ENCODE measurements at regions not wholly inside any gene's neighbourhood (a gene's known extent, or its start where the extent isn't known, plus 50 kb on each side); places are given as distances from the start of the nearest gene placed in this dataset.

DNA sequence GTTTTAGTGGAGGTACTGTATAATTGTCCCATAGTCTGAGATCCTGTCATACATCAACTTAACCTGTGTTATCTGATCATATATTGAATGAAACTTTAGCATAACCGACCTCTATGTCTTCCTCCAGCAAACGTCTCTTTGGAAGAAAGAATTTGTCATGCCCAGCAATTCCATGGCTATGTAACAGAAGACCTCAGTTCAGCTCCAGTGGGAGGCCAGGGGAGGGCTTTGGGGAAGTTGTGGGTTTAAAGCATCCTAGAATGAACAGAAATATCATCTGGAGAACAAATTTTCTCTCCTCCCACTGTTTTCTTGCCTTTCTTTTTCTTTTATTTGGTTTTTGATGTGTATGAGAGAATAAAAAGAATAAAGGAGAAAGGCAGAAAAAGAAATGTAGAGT, 164.5 kb downstream of the GAS1 start:
- no peak overlapping the region for H3K9ac ChIP-seq (ENCODE audit: insufficient read depth, low read length)
- H3K27ac ChIP-seq (ENCODE audit: insufficient read depth, low read length) = no peak overlapping the region
- H4K20me1 ChIP-seq (ENCODE audit: control insufficient read depth, extremely low read depth, insufficient read depth, low read length) = no peaks in the 10 kb centered on the region
- no peaks in the 10 kb centered on the region for H3K9me3 ChIP-seq (ENCODE audit: control insufficient read depth, insufficient read depth, low read depth, low read length)
- H3K4me2 ChIP-seq (ENCODE audit: extremely low read depth, insufficient read depth, low read length) = no peak overlapping the region
- H3K4me3 ChIP-seq (replicated peaks in 1 of 4; ENCODE audit: control extremely low read depth in 1 of 4, insufficient read depth in 1 of 4, low read depth in 3 of 4, low read length in 4 of 4) = no peak overlapping the region
- no peaks in the 10 kb centered on the region for H3K36me3 ChIP-seq (ENCODE audit: control insufficient read depth, insufficient read depth, low read length)
- TF ChIP-seq, protein P1, sequence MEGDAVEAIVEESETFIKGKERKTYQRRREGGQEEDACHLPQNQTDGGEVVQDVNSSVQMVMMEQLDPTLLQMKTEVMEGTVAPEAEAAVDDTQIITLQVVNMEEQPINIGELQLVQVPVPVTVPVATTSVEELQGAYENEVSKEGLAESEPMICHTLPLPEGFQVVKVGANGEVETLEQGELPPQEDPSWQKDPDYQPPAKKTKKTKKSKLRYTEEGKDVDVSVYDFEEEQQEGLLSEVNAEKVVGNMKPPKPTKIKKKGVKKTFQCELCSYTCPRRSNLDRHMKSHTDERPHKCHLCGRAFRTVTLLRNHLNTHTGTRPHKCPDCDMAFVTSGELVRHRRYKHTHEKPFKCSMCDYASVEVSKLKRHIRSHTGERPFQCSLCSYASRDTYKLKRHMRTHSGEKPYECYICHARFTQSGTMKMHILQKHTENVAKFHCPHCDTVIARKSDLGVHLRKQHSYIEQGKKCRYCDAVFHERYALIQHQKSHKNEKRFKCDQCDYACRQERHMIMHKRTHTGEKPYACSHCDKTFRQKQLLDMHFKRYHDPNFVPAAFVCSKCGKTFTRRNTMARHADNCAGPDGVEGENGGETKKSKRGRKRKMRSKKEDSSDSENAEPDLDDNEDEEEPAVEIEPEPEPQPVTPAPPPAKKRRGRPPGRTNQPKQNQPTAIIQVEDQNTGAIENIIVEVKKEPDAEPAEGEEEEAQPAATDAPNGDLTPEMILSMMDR (conservative IDR thresholded peaks at IDR 0.05 in 1 of 2, IDR thresholded peaks at IDR 0.05 in 1 of 2; ENCODE audit: low read depth in 1 of 2, low read length in 2 of 2) = no peak
- TF ChIP-seq EZH2 (IDR thresholded peaks at IDR 0.05; ENCODE audit: low read length, missing control alignments) = no peak
- no peak for DNase-seq (ENCODE audit: low read depth in 2 of 2)
- H3K27me3 ChIP-seq (ENCODE audit: control insufficient read depth, insufficient read depth, low read length) = no peaks in the 10 kb centered on the region
- H2AFZ ChIP-seq (ENCODE audit: low read length) = no peak overlapping the region
- H3K79me2 ChIP-seq (ENCODE audit: control insufficient read depth, insufficient read depth, low read length) = no peaks in the 10 kb centered on the region
- no peaks in the 10 kb centered on the region for H3K4me1 ChIP-seq (ENCODE audit: control insufficient read depth, extremely low read depth, insufficient read depth, low read length)

DNA sequence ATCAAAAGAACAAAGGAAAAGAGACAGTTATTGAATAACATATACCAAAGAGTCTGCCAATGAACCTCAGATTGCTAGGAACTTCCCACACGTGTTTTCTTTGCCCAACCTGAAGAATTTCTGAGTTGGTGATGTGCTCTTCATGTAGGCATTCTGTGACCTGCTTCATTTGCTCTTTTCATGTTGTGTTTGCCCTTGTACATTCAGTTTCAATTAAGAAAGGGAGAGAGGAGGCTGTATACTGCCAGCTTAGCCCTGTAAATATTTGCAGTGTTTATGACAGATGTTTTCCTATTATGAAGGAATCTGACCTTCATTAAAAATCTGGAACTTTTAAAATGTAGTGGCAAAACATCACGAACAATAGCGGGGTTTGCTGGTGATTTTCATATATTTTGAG, 168.5 kb downstream of the GAS1 start:
- Histone ChIP-seq H3K4me3 (replicated peaks in 1 of 4; ENCODE audit: control extremely low read depth in 1 of 4, insufficient read depth in 1 of 4, low read depth in 3 of 4, low read length in 4 of 4) (no peak overlapping the region), H3K9me3 (ENCODE audit: control insufficient read depth, insufficient read depth, low read depth, low read length) (no peaks in the 10 kb centered on the region), H2AFZ (ENCODE audit: low read length) (no peak overlapping the region), H3K4me1 (ENCODE audit: control insufficient read depth, extremely low read depth, insufficient read depth, low read length) (no peaks in the 10 kb centered on the region), H3K27ac (ENCODE audit: insufficient read depth, low read length) (no peak overlapping the region), H3K27me3 (ENCODE audit: control insufficient read depth, insufficient read depth, low read length) (no peaks in the 10 kb centered on the region), H3K4me2 (ENCODE audit: extremely low read depth, insufficient read depth, low read length) (no peak overlapping the region), H3K9ac (ENCODE audit: insufficient read depth, low read length) (no peak overlapping the region), H3K36me3 (ENCODE audit: control insufficient read depth, insufficient read depth, low read length) (no peaks in the 10 kb centered on the region), H3K79me2 (ENCODE audit: control insufficient read depth, insufficient read depth, low read length) (no peaks in the 10 kb centered on the region), H4K20me1 (ENCODE audit: control insufficient read depth, extremely low read depth, insufficient read depth, low read length) (no peaks in the 10 kb centered on the region)
- TF ChIP-seq EZH2 (IDR thresholded peaks at IDR 0.05; ENCODE audit: low read length, missing control alignments) = no peak
- TF ChIP-seq, protein P1 (conservative IDR thresholded peaks at IDR 0.05 in 1 of 2, IDR thresholded peaks at IDR 0.05 in 1 of 2; ENCODE audit: low read depth in 1 of 2, low read length in 2 of 2) = no peak
- DNase-seq (ENCODE audit: low read depth in 2 of 2) = no peak

DNA sequence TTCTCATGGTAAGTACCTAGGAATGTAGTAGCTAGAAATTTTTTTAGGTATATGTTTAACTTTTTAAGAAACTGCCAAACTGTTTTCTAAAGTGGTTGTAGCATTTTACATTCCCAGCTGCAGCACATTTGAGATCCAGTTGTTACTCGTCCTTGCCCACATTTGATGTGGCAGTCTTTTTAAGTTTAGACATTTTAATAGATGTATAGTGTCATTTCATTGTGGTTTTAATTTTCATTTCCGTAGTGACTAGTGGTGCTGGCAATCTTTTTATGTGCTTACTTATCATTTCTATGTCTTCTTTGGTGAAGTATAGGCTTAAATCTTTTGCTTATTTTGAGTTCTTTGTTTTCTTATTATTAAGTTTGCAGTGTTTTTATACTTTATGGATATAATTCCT, 171.6 kb downstream of the GAS1 start:
- H3K4me2 ChIP-seq (ENCODE audit: extremely low read depth, insufficient read depth, low read length) = no peak overlapping the region
- H3K9ac ChIP-seq (ENCODE audit: insufficient read depth, low read length) = no peak overlapping the region
- no peaks in the 10 kb centered on the region for H4K20me1 ChIP-seq (ENCODE audit: control insufficient read depth, extremely low read depth, insufficient read depth, low read length)
- TF ChIP-seq, protein P1 (conservative IDR thresholded peaks at IDR 0.05 in 1 of 2, IDR thresholded peaks at IDR 0.05 in 1 of 2; ENCODE audit: low read depth in 1 of 2, low read length in 2 of 2) = no peak
- TF ChIP-seq EZH2 (IDR thresholded peaks at IDR 0.05; ENCODE audit: low read length, missing control alignments) = no peak
- no peak overlapping the region for H3K4me3 ChIP-seq (replicated peaks in 1 of 4; ENCODE audit: control extremely low read depth in 1 of 4, insufficient read depth in 1 of 4, low read depth in 3 of 4, low read length in 4 of 4)
- no peak for DNase-seq (ENCODE audit: low read depth in 2 of 2)
- H3K27ac ChIP-seq (ENCODE audit: insufficient read depth, low read length) = no peak overlapping the region
- no peaks in the 10 kb centered on the region for H3K36me3 ChIP-seq (ENCODE audit: control insufficient read depth, insufficient read depth, low read length)
- no peaks in the 10 kb centered on the region for H3K9me3 ChIP-seq (ENCODE audit: control insufficient read depth, insufficient read depth, low read depth, low read length)
- H2AFZ ChIP-seq (ENCODE audit: low read length) = no peak overlapping the region
- H3K4me1 ChIP-seq (ENCODE audit: control insufficient read depth, extremely low read depth, insufficient read depth, low read length) = no peaks in the 10 kb centered on the region
- H3K27me3 ChIP-seq (ENCODE audit: control insufficient read depth, insufficient read depth, low read length) = peaks cover 2% of the 10 kb centered on the region
- no peaks in the 10 kb centered on the region for H3K79me2 ChIP-seq (ENCODE audit: control insufficient read depth, insufficient read depth, low read length)

All from fibroblast of lung (primary cell).